ENCODE measurements at regions not wholly inside any gene's neighbourhood (a gene's known extent, or its start where the extent isn't known, plus 50 kb on each side); places are given as distances from the start of the nearest gene placed in this dataset.

DNA sequence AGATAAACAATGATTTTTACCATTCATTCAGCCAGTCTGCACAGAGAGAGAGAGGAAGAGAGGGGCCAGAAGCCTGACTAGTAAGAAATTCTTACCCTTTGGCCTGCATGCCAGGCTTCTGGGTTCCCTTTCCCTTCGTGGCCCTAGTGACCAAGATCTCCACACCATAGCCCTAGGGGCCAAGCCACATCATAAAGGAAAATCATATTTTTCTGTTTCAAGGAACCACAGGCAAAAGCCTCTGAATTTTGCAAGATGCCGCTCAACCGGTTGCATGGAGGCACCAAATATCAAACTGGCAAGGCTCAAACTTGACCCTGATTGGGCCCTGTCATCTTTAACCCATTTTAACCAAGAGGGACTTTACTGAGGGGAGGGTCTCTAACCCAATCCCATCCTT, 103.1 kb upstream of the SOX13 start:
- Histone ChIP-seq H3K27me3 (ENCODE audit: insufficient read depth) (no peaks in the 10 kb centered on the region), H3K79me2 (replicated peaks; ENCODE audit: insufficient read depth) (no peaks in the 10 kb centered on the region), H3K9me2 (ENCODE audit: insufficient read depth) (0 out of 2 replicates have a peak, but pooled peaks cover 3% of the 10 kb centered on the region), H4K20me1 (replicated peaks; ENCODE audit: insufficient read depth) (no peaks in the 10 kb centered on the region), H3F3A (replicated peaks; ENCODE audit: low read depth) (no peaks in the 10 kb centered on the region), H2AFZ (no peak overlapping the region), H3K4me1 (ENCODE audit: insufficient read depth) (no peaks in the 10 kb centered on the region), H3K27ac (ENCODE audit: low read depth) (no peak overlapping the region), H3K36me3 (ENCODE audit: insufficient read depth) (peaks cover 30% of the 10 kb centered on the region), H3K4me3 (no peak overlapping the region), H3K4me2 (no peak overlapping the region)
- ATAC-seq (no peak), DNase-seq (ENCODE audit: low spot score) (no peak)
- no peaks in the 10 kb centered on the region for H3K4me1 Mint-ChIP-seq
- H3K4me3 Mint-ChIP-seq: no peak overlapping the region
- peaks cover 5% of the 10 kb centered on the region for H3K27me3 Mint-ChIP-seq (ENCODE audit: insufficient read depth, low read depth, poor library complexity)
- H3K27ac Mint-ChIP-seq: no peak overlapping the region
- peaks cover 44% of the 10 kb centered on the region; the same call in 2 of the 3 replicates for H3K36me3 Mint-ChIP-seq (ENCODE audit: low read depth)
- peaks cover 83% of the 10 kb centered on the region for H3K9me3 Mint-ChIP-seq
- TF ChIP-seq NANOG (IDR thresholded peaks at IDR 0.05; ENCODE audit: borderline replicate concordance) (no peak), POLR2AphosphoS5 (IDR thresholded peaks at IDR 0.05; ENCODE audit: low read depth) (no peak), EZH2 (IDR thresholded peaks at IDR 0.05; ENCODE audit: low read depth, unreplicated experiment) (no peak), CREB1 (CRISPR knock-in tag; IDR thresholded peaks at IDR 0.05; ENCODE audit: low read depth) (no peak), JUNB (IDR thresholded peaks at IDR 0.05; ENCODE audit: unreplicated experiment) (no peak), ZNF331 (CRISPR knock-in tag; IDR thresholded peaks at IDR 0.05; ENCODE audit: low read depth) (no peak), STAT1 (IDR thresholded peaks at IDR 0.05; ENCODE audit: unreplicated experiment) (no peak), EZH2phosphoT487 (IDR thresholded peaks at IDR 0.05; ENCODE audit: unreplicated experiment) (no peak)
- TF ChIP-seq, protein P1, sequence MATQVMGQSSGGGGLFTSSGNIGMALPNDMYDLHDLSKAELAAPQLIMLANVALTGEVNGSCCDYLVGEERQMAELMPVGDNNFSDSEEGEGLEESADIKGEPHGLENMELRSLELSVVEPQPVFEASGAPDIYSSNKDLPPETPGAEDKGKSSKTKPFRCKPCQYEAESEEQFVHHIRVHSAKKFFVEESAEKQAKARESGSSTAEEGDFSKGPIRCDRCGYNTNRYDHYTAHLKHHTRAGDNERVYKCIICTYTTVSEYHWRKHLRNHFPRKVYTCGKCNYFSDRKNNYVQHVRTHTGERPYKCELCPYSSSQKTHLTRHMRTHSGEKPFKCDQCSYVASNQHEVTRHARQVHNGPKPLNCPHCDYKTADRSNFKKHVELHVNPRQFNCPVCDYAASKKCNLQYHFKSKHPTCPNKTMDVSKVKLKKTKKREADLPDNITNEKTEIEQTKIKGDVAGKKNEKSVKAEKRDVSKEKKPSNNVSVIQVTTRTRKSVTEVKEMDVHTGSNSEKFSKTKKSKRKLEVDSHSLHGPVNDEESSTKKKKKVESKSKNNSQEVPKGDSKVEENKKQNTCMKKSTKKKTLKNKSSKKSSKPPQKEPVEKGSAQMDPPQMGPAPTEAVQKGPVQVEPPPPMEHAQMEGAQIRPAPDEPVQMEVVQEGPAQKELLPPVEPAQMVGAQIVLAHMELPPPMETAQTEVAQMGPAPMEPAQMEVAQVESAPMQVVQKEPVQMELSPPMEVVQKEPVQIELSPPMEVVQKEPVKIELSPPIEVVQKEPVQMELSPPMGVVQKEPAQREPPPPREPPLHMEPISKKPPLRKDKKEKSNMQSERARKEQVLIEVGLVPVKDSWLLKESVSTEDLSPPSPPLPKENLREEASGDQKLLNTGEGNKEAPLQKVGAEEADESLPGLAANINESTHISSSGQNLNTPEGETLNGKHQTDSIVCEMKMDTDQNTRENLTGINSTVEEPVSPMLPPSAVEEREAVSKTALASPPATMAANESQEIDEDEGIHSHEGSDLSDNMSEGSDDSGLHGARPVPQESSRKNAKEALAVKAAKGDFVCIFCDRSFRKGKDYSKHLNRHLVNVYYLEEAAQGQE (IDR thresholded peaks at IDR 0.05; ENCODE audit: unreplicated experiment): no peak
- TF ChIP-seq, protein P2, sequence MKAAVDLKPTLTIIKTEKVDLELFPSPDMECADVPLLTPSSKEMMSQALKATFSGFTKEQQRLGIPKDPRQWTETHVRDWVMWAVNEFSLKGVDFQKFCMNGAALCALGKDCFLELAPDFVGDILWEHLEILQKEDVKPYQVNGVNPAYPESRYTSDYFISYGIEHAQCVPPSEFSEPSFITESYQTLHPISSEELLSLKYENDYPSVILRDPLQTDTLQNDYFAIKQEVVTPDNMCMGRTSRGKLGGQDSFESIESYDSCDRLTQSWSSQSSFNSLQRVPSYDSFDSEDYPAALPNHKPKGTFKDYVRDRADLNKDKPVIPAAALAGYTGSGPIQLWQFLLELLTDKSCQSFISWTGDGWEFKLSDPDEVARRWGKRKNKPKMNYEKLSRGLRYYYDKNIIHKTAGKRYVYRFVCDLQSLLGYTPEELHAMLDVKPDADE (IDR thresholded peaks at IDR 0.05): no peak
- TF ChIP-seq, protein P3, sequence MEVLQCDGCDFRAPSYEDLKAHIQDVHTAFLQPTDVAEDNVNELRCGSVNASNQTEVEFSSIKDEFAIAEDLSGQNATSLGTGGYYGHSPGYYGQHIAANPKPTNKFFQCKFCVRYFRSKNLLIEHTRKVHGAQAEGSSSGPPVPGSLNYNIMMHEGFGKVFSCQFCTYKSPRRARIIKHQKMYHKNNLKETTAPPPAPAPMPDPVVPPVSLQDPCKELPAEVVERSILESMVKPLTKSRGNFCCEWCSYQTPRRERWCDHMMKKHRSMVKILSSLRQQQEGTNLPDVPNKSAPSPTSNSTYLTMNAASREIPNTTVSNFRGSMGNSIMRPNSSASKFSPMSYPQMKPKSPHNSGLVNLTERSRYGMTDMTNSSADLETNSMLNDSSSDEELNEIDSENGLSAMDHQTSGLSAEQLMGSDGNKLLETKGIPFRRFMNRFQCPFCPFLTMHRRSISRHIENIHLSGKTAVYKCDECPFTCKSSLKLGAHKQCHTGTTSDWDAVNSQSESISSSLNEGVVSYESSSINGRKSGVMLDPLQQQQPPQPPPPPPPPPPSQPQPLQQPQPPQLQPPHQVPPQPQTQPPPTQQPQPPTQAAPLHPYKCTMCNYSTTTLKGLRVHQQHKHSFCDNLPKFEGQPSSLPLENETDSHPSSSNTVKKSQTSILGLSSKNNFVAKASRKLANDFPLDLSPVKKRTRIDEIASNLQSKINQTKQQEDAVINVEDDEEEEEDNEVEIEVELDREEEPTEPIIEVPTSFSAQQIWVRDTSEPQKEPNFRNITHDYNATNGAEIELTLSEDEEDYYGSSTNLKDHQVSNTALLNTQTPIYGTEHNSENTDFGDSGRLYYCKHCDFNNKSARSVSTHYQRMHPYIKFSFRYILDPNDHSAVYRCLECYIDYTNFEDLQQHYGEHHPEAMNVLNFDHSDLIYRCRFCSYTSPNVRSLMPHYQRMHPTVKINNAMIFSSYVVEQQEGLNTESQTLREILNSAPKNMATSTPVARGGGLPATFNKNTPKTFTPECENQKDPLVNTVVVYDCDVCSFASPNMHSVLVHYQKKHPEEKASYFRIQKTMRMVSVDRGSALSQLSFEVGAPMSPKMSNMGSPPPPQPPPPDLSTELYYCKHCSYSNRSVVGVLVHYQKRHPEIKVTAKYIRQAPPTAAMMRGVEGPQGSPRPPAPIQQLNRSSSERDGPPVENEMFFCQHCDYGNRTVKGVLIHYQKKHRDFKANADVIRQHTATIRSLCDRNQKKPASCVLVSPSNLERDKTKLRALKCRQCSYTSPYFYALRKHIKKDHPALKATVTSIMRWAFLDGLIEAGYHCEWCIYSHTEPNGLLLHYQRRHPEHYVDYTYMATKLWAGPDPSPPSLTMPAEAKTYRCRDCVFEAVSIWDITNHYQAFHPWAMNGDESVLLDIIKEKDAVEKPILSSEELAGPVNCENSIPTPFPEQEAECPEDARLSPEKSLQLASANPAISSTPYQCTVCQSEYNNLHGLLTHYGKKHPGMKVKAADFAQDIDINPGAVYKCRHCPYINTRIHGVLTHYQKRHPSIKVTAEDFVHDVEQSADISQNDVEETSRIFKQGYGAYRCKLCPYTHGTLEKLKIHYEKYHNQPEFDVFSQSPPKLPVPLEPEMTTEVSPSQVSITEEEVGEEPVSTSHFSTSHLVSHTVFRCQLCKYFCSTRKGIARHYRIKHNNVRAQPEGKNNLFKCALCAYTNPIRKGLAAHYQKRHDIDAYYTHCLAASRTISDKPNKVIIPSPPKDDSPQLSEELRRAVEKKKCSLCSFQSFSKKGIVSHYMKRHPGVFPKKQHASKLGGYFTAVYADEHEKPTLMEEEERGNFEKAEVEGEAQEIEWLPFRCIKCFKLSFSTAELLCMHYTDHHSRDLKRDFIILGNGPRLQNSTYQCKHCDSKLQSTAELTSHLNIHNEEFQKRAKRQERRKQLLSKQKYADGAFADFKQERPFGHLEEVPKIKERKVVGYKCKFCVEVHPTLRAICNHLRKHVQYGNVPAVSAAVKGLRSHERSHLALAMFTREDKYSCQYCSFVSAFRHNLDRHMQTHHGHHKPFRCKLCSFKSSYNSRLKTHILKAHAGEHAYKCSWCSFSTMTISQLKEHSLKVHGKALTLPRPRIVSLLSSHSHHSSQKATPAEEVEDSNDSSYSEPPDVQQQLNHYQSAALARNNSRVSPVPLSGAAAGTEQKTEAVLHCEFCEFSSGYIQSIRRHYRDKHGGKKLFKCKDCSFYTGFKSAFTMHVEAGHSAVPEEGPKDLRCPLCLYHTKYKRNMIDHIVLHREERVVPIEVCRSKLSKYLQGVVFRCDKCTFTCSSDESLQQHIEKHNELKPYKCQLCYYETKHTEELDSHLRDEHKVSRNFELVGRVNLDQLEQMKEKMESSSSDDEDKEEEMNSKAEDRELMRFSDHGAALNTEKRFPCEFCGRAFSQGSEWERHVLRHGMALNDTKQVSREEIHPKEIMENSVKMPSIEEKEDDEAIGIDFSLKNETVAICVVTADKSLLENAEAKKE (CRISPR knock-in tag; IDR thresholded peaks at IDR 0.05): no peak
- TF ChIP-seq, protein P4, sequence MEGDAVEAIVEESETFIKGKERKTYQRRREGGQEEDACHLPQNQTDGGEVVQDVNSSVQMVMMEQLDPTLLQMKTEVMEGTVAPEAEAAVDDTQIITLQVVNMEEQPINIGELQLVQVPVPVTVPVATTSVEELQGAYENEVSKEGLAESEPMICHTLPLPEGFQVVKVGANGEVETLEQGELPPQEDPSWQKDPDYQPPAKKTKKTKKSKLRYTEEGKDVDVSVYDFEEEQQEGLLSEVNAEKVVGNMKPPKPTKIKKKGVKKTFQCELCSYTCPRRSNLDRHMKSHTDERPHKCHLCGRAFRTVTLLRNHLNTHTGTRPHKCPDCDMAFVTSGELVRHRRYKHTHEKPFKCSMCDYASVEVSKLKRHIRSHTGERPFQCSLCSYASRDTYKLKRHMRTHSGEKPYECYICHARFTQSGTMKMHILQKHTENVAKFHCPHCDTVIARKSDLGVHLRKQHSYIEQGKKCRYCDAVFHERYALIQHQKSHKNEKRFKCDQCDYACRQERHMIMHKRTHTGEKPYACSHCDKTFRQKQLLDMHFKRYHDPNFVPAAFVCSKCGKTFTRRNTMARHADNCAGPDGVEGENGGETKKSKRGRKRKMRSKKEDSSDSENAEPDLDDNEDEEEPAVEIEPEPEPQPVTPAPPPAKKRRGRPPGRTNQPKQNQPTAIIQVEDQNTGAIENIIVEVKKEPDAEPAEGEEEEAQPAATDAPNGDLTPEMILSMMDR (conservative IDR thresholded peaks at IDR 0.05; ENCODE audit: low read depth in 2 of 2): no peak
